ENCODE measurements at regions not wholly inside any gene's neighbourhood (a gene's known extent, or its start where the extent isn't known, plus 50 kb on each side); places are given as distances from the start of the nearest gene placed in this dataset.

GRCh38 chr10:128220021-128220420 is 93.8 kb upstream of the MKI67 start:
- Histone ChIP-seq H3K18ac (ENCODE audit: low read depth in 1 of 2, low read length in 2 of 2) (no peak overlapping the region), H3K9ac (ENCODE audit: low read length) (no peak overlapping the region), H3K9me3 (ENCODE audit: control insufficient read depth, low read length) (no peaks in the 10 kb centered on the region), H2AFZ (ENCODE audit: low read depth, low read length) (no peak overlapping the region), H3K79me1 (replicated peaks; ENCODE audit: low read length, poor library complexity, severe bottlenecking) (no peaks in the 10 kb centered on the region), H3K14ac (ENCODE audit: low read length in 2 of 2) (no peak overlapping the region), H2BK120ac (ENCODE audit: low read depth, low read length) (no peak overlapping the region), H3K27ac (ENCODE audit: low read length, poor library complexity, severe bottlenecking) (no peak overlapping the region), H3K27me3 (ENCODE audit: control insufficient read depth in 1 of 2, insufficient read depth in 1 of 2, low read length in 2 of 2) (peaks cover 4 to 11% of the 10 kb centered on the region in 2 experiments), H3K4me1 (ENCODE audit: control insufficient read depth, insufficient read depth, low read depth, low read length) (no peaks in the 10 kb centered on the region), H3K4ac (ENCODE audit: low read depth in 1 of 2, low read length in 2 of 2) (no peak overlapping the region), H2BK5ac (ENCODE audit: low read depth, low read length, poor library complexity, severe bottlenecking) (no peak overlapping the region), H4K91ac (ENCODE audit: low read length) (no peak overlapping the region), H4K8ac (ENCODE audit: low read length) (no peak overlapping the region), H3K4me3 (ENCODE audit: insufficient read depth in 1 of 2, low read depth in 1 of 2, low read length in 2 of 2) (no peak overlapping the region), H2BK12ac (ENCODE audit: low read length in 2 of 2) (no peak overlapping the region), H3K36me3 (ENCODE audit: control insufficient read depth in 1 of 2, insufficient read depth in 2 of 2, low read depth in 1 of 2, low read length in 2 of 2) (no peaks in the 10 kb centered on the region), H2AK5ac (ENCODE audit: low read length, severe bottlenecking) (no peak overlapping the region), H2BK15ac (ENCODE audit: low read depth, poor library complexity, severe bottlenecking) (no peak overlapping the region), H3K23ac (ENCODE audit: low read length in 2 of 2) (no peak overlapping the region), H3K4me2 (ENCODE audit: low read length, poor library complexity, severe bottlenecking) (no peak overlapping the region)
- 80% methylated on average over 1 of the region's 5 CpGs for WGBS
- no peak for DNase-seq

- DNase-seq: no peak
- H4K8ac ChIP-seq (ENCODE audit: low read length): no peak overlapping the region
- H3K9me3 ChIP-seq (ENCODE audit: control insufficient read depth, low read length): no peaks in the 10 kb centered on the region
- H2BK12ac ChIP-seq (ENCODE audit: low read length in 2 of 2): no peak overlapping the region
- H3K14ac ChIP-seq (ENCODE audit: low read length in 2 of 2): no peak overlapping the region
- no peak overlapping the region for H2AFZ ChIP-seq (ENCODE audit: low read depth, low read length)
- H3K79me1 ChIP-seq (replicated peaks; ENCODE audit: low read length, poor library complexity, severe bottlenecking): no peaks in the 10 kb centered on the region
- H2AK5ac ChIP-seq (ENCODE audit: low read length, severe bottlenecking): no peak overlapping the region
- H3K4me3 ChIP-seq (ENCODE audit: insufficient read depth in 1 of 2, low read depth in 1 of 2, low read length in 2 of 2): no peak overlapping the region
- WGBS: 78% methylated on average over 11 of the region's 11 CpGs
- H2BK15ac ChIP-seq (ENCODE audit: low read depth, poor library complexity, severe bottlenecking): no peak overlapping the region
- no peaks in the 10 kb centered on the region for H3K36me3 ChIP-seq (ENCODE audit: control insufficient read depth in 1 of 2, insufficient read depth in 2 of 2, low read depth in 1 of 2, low read length in 2 of 2)
- peaks cover 0 to 8% of the 10 kb centered on the region in 2 experiments for H3K27me3 ChIP-seq (ENCODE audit: control insufficient read depth in 1 of 2, insufficient read depth in 1 of 2, low read length in 2 of 2)
- H2BK5ac ChIP-seq (ENCODE audit: low read depth, low read length, poor library complexity, severe bottlenecking): no peak overlapping the region
- H3K4me2 ChIP-seq (ENCODE audit: low read length, poor library complexity, severe bottlenecking): no peak overlapping the region
- H3K18ac ChIP-seq (ENCODE audit: low read depth in 1 of 2, low read length in 2 of 2): no peak overlapping the region
- H3K23ac ChIP-seq (ENCODE audit: low read length in 2 of 2): no peak overlapping the region
- no peak overlapping the region for H3K4ac ChIP-seq (ENCODE audit: low read depth in 1 of 2, low read length in 2 of 2)
- H3K4me1 ChIP-seq (ENCODE audit: control insufficient read depth, insufficient read depth, low read depth, low read length): no peaks in the 10 kb centered on the region
- H3K27ac ChIP-seq (ENCODE audit: low read length, poor library complexity, severe bottlenecking): no peak overlapping the region
- no peak overlapping the region for H2BK120ac ChIP-seq (ENCODE audit: low read depth, low read length)
- no peak overlapping the region for H4K91ac ChIP-seq (ENCODE audit: low read length)
- no peak overlapping the region for H3K9ac ChIP-seq (ENCODE audit: low read length)
Observed at GRCh38 chr10:128221117-128221516, 94.9 kb upstream of the MKI67 start.

DNA sequence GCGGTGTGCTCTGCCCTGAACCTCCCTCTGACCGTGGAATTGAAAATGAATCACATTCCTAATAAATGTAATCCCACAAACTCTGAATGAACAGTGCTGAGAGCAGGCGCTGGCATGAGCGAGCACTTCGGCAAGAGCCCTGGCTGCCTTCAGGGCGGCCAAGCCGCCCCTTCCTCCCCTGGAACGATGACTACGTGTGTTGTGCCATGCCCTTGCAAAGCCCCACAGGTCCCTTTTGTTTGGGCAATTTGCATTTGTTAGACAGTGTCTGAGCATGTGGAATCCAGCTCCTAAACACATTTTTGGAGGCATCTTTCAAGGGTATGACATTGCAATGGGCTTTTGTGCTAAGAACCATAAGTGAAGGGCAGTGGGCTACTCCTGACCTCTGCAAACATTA is 95.6 kb upstream of the MKI67 start:
- H2BK12ac ChIP-seq (ENCODE audit: low read length in 2 of 2): no peak overlapping the region
- H3K4me2 ChIP-seq (ENCODE audit: low read length, poor library complexity, severe bottlenecking): no peak overlapping the region
- no peak overlapping the region for H4K91ac ChIP-seq (ENCODE audit: low read length)
- H3K79me1 ChIP-seq (replicated peaks; ENCODE audit: low read length, poor library complexity, severe bottlenecking): no peaks in the 10 kb centered on the region
- H2BK5ac ChIP-seq (ENCODE audit: low read depth, low read length, poor library complexity, severe bottlenecking): no peak overlapping the region
- no peak overlapping the region for H2BK15ac ChIP-seq (ENCODE audit: low read depth, poor library complexity, severe bottlenecking)
- H3K9ac ChIP-seq (ENCODE audit: low read length): no peak overlapping the region
- no peak overlapping the region for H3K23ac ChIP-seq (ENCODE audit: low read length in 2 of 2)
- no peak overlapping the region for H3K18ac ChIP-seq (ENCODE audit: low read depth in 1 of 2, low read length in 2 of 2)
- no peak overlapping the region for H2AFZ ChIP-seq (ENCODE audit: low read depth, low read length)
- H4K8ac ChIP-seq (ENCODE audit: low read length): no peak overlapping the region
- no peak overlapping the region for H3K27ac ChIP-seq (ENCODE audit: low read length, poor library complexity, severe bottlenecking)
- H2AK5ac ChIP-seq (ENCODE audit: low read length, severe bottlenecking): no peak overlapping the region
- H3K4ac ChIP-seq (ENCODE audit: low read depth in 1 of 2, low read length in 2 of 2): no peak overlapping the region
- H3K14ac ChIP-seq (ENCODE audit: low read length in 2 of 2): no peak overlapping the region
- H3K36me3 ChIP-seq (ENCODE audit: control insufficient read depth in 1 of 2, insufficient read depth in 2 of 2, low read depth in 1 of 2, low read length in 2 of 2): no peaks in the 10 kb centered on the region
- no peak overlapping the region for H3K4me3 ChIP-seq (ENCODE audit: insufficient read depth in 1 of 2, low read depth in 1 of 2, low read length in 2 of 2)
- H2BK120ac ChIP-seq (ENCODE audit: low read depth, low read length): no peak overlapping the region
- WGBS: 89% methylated on average over 8 of the region's 9 CpGs
- H3K27me3 ChIP-seq (ENCODE audit: control insufficient read depth in 1 of 2, insufficient read depth in 1 of 2, low read length in 2 of 2): peaks cover 0 to 3% of the 10 kb centered on the region in 2 experiments
- DNase-seq: no peak
- no peaks in the 10 kb centered on the region for H3K4me1 ChIP-seq (ENCODE audit: control insufficient read depth, insufficient read depth, low read depth, low read length)
- H3K9me3 ChIP-seq (ENCODE audit: control insufficient read depth, low read length): no peaks in the 10 kb centered on the region

DNA sequence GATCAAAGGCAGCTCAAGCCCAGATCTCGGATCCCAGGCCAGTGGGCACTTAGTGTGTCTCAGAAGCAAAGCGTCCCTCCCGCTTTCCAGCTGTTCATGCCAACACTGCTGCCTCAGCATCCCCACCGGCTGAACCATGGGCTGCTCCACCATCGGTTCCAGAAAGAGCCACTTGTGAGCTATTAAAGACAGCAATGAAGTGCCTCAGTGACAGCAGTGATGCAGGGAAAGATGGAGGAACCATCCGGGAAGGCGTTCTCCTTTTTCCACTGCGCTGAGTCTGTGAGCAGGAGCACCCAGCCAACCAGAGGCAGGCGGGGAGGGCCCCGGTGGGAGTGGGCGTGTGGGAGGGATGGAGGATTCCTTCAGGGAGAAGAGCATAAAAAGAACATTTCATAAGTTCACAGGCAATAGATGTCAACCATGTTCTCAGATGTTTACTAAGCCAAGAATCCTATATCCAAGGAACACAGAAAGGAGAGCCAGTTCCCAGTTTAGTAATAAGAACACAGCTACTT is 96.2 kb upstream of the MKI67 start:
- Histone ChIP-seq H2BK15ac (ENCODE audit: low read depth, poor library complexity, severe bottlenecking) (no peak overlapping the region), H3K9ac (ENCODE audit: low read length) (no peak overlapping the region), H3K4me2 (ENCODE audit: low read length, poor library complexity, severe bottlenecking) (no peak overlapping the region), H3K4ac (ENCODE audit: low read depth in 1 of 2, low read length in 2 of 2) (no peak overlapping the region), H3K36me3 (ENCODE audit: control insufficient read depth in 1 of 2, insufficient read depth in 2 of 2, low read depth in 1 of 2, low read length in 2 of 2) (no peaks in the 10 kb centered on the region), H2BK120ac (ENCODE audit: low read depth, low read length) (no peak overlapping the region), H4K8ac (ENCODE audit: low read length) (no peak overlapping the region), H3K14ac (ENCODE audit: low read length in 2 of 2) (no peak overlapping the region), H2BK5ac (ENCODE audit: low read depth, low read length, poor library complexity, severe bottlenecking) (no peak overlapping the region), H3K23ac (ENCODE audit: low read length in 2 of 2) (no peak overlapping the region), H3K27ac (ENCODE audit: low read length, poor library complexity, severe bottlenecking) (no peak overlapping the region), H3K9me3 (ENCODE audit: control insufficient read depth, low read length) (no peaks in the 10 kb centered on the region), H4K91ac (ENCODE audit: low read length) (no peak overlapping the region), H3K79me1 (replicated peaks; ENCODE audit: low read length, poor library complexity, severe bottlenecking) (no peaks in the 10 kb centered on the region), H3K27me3 (ENCODE audit: control insufficient read depth in 1 of 2, insufficient read depth in 1 of 2, low read length in 2 of 2) (peaks cover 0 to 3% of the 10 kb centered on the region in 2 experiments), H3K18ac (ENCODE audit: low read depth in 1 of 2, low read length in 2 of 2) (no peak overlapping the region), H2AFZ (ENCODE audit: low read depth, low read length) (no peak overlapping the region), H2AK5ac (ENCODE audit: low read length, severe bottlenecking) (no peak overlapping the region), H2BK12ac (ENCODE audit: low read length in 2 of 2) (no peak overlapping the region), H3K4me1 (ENCODE audit: control insufficient read depth, insufficient read depth, low read depth, low read length) (no peaks in the 10 kb centered on the region), H3K4me3 (ENCODE audit: insufficient read depth in 1 of 2, low read depth in 1 of 2, low read length in 2 of 2) (no peak overlapping the region)
- WGBS: 86% methylated on average over 8 of the region's 11 CpGs
- DNase-seq: no peak

Measured in mesenchymal stem cell (in vitro differentiated cells and primary cell).